HG02870 (cell line): ENCODE measurements at regions not wholly inside any gene's neighbourhood (a gene's known extent, or its start where the extent isn't known, plus 50 kb on each side); places are given as distances from the start of the nearest gene placed in this dataset.
"Not testable (repeated sequence)": the region's sequence is repeated elsewhere in the genome, so short reads cannot be mapped to it uniquely, and the experiment has no call there.

Experiments used
- ATAC-seq: cut with Tn5 transposase; IDR thresholded peaks from one replicate; pipeline ENCODE4 v1.9.1; 2021; ENCODE audit warnings: mild to moderate bottlenecking, moderate library complexity; ENCODE audit not compliant: unreplicated experiment

DNA sequence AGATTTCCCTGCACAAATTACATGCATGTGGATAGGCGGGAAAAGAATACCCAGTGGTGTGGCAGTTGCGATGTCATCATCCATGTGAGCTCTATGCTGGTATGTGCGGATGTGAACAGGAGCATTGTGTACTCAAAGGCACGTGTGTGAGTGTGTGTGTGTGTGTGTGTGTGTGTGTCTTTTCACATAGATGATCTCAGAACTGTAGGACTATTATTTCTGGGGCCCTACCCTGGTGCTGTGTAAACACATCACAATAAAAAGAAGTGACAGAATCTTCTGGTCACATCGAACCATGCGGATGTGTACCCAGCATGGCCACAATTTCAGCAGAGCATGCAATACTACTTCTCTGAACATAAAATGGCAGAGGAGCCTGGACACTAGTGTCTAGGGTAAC lies 624.8 kb downstream of the MID1IP1 start:
- no peak for ATAC-seq

DNA sequence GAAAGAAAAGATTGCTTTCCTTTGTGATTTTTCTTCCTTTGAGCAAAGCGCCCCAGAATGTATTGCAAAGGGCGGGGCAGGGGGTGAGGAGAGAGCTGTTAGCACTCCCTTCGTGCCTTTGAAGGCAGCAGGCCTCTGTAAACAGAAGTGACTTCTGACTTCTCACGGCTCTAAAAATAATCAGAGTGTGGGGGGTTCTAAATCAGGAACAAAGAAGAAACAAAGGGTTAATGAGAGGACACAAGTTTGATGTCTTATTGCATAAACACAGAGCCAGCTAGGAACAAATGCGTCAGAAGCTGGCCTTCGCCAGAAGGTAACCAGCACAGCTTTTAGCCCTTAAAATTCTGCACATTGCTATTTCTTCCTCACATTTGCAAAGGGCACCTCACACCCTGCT lies 626.2 kb downstream of the MID1IP1 start:
- no peak for ATAC-seq

DNA sequence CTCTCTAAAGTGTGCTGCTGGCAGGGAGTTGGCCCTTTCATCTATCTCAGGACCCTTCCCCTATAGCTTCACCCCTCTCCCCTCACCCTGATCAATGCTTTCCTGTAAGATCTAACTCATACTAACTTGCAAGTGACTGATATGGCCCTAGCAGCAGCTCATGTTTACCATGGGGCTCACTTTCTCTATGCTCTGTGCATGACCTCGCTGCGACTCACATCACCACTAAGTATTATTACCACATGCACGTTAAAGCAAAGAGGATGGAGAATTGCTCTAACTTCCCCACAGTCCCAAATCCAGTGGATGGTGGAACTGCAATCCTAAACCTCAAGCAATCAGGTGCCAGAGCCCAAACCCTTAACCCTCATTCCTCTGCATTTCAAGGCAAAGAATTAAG lies 626.6 kb downstream of the MID1IP1 start:
- no peak for ATAC-seq

GRCh38 chrX:39430551-39430950 lies 629.3 kb downstream of the MID1IP1 start:
- ATAC-seq: no peak

DNA sequence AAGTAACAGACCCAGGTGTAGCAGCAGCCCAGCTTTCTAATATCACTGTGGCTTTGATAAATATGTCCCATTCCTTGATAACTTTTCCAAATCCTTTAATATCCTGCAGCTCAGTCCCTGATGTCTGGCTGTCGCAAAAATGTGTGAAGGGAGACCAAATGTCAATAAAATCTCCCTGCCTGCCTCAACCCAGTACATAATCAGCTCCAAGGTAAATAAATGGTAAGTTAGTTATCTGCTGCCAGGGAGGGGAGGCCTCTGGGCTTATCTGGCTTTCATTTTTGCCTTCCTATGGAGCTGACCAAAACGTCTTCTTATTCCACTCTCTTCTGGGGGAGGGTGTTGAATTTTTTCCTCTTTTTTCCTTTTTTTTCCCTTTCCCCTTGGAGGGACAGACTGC lies 630.6 kb downstream of the MID1IP1 start:
- no peak for ATAC-seq

DNA sequence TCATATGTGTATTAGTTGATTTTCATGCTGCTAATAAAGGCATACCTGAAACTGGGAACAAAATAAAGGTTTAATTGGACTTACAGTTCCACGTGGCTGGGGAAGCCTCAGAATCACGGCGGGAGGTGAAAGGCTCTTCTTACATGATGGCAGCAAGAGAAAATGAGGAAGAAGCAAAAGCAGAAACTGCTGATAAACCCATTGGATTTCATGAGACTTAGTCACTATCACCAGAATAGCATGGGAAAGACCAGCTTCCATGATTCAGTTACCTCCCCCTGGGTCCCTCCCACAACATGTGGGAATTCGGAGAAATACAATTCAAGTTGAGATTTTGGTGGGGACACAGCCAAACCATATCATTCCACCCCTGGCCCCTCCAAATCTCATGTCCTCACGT lies 633.4 kb downstream of the MID1IP1 start:
- ATAC-seq: not testable (repeated sequence)

GRCh38 chrX:39436538-39436937 lies 635.3 kb downstream of the MID1IP1 start:
- not testable (repeated sequence) for ATAC-seq

- ATAC-seq: no peak
These were observed 636.6 kb downstream of the MID1IP1 start for GRCh38 chrX:39437670-39438441.

- ATAC-seq: no peak
These were observed 637.6 kb downstream of the MID1IP1 start for GRCh38 chrX:39438603-39439602.

DNA sequence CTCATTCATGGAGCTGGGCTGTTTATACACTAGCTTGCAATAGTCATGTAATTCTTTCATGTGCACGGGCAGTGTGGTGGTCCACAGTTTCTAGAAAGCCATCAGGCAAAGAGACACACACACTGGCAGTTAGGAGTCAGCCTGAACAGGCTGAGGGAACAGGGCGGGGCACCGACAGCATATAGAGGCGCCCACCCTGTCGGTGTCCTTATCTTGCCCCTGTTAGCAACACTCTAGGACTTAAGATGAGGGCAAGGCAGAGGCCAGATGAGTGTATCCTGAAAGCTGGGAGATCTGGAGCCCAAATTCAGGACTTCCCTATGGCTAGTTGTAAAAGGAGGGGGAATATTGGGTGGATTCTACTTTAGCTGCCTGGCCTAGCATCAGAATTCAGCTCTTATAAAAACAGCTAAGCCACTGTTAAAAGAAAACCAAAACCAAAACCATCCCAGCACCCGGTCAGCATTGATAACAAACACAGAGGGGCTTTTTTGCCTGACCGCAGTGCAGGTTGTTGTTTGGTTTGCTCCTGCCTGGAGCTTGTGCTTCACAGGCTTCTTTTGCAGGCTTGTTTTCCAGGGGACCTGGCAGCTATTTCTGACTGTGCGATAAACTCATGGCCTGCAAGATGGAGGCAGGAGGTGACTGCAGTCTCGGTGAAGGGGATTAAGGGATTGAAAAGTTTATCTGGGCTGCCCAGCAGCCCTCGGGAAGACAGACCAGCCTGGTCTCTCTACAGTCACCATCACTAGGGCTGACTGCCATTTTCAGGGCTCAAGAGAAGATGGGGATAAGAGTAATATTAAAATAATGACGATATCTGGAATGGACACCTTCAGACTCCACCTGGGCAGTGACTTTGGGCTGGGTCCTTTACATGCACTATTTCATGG lies 638.9 kb downstream of the MID1IP1 start:
- peak; percentile 59 for ATAC-seq

DNA sequence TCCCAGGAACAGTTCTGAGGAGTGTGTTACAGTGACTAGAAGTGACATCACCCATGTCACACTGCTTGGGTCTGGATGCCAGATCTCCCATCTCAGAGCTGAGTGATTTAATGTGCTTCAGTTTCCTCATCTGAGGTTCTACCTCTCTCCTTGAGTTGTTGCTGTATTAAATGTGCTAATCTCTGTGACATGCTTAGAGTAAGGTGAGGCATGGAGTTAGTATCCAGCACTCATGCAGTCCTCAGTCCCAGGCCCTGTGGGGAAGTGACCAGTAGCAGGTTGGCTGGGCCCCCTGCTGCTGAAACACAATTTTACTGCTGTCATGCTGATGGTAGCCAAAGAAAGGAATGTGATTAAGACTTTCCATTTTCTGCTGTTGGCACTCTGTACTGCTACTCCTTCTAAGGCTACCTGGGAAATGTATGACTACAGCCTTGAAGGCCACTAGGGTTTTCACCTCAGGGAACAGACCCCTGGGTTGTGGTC lies 639.6 kb downstream of the MID1IP1 start:
- ATAC-seq: no peak

- peak; percentile 41 for ATAC-seq
These were observed 641.1 kb downstream of the MID1IP1 start for GRCh38 chrX:39442332-39442731.

GRCh38 chrX:39443240-39443639 lies 642.0 kb downstream of the MID1IP1 start:
- ATAC-seq: no peak

GRCh38 chrX:39445336-39445735 lies 644.1 kb downstream of the MID1IP1 start:
- ATAC-seq: no peak

GRCh38 chrX:39449352-39449751 lies 648.1 kb downstream of the MID1IP1 start:
- no peak for ATAC-seq

DNA sequence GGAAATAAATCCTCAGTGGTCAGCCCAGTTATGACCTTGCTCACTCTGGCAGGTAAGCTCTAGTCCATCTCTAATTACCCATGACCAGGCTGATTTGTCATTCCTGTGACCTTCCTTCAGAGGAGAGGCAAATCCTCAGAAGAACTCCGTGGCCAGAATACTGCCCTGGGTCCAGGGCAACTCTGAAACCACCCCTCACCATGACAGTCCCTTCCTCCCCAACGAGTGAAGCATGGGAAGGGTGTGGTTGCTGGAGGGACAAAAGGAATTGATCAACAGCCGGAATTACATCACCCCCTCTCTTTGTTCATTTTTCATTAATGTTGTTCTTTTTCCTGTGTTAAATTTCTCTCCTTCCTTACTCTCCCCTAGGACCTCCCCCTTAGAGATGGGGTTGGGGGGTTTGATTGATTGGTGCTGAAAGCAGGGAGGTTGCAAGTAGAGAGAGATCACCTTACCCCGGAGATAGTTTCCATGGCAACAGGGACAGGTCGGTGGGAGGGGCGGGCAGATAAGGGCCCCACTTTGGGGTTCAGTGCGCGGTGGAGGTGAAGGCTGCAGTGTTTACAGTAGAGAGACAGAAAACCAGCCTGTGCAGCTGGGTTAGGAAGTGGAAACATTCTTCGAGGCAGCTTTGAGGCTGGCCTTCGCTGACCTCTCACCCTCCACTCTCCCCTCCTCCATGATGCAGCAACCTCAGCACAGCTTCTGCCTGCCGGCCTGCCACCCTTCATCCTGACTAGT lies 647.4 kb downstream of the BCOR start:
- ATAC-seq: no peak

DNA sequence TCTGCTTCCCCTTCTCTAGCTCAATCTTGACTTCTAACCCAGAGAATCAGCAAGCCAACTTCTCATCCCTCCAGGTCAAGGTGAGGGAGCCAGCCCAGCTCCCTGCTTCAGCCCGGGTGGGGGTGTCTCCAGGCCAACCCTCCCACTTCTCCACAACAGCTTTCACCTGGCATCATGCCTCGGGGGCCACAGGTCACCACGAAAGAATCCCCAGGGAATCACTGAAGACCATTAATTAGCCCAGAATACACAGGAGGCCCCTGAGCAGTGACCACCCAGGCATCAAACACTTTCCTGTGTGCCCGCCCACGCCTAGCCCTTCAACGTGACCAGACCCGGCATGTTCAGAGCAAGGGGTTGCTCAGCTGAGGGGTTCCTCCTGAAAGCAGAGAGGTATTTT lies 646.7 kb downstream of the BCOR start:
- no peak for ATAC-seq

- no peak for ATAC-seq
These were observed 645.4 kb downstream of the BCOR start for GRCh38 chrX:39452401-39452800.

DNA sequence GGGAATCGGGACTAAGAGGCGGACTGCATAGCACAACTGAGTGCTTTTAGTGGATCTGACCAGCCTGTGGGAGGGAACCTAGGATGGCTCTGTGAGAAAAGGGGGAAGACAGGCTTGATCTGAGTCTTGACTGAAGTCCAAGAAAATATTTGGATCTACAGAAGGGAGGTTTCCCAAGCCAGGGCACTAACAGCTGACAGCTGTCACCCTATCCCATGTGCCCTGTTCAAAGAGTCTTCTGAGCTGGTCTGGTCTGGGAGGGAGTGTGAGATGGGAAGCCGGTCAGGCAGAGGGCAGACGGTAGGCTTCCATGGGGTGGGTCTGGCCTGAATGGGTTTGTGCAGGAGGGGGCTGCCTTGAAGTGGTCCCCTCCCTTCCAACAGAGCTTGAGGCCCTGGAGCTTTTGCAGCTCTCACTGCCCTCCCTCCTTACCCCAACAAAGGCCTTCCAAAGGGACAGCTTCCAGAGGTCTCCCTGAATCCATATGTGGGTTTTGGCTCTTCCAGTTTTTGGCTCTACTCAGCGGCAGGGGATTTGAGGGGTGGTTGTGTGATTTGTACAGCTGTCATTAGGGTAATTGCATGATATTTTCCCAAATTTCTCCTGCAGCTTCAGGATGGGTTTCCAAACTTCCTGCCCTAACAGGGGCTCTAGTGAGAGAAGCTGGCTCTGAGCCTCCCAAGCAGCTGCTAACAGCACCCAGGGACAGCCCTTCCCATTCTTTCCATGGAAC lies 643.7 kb downstream of the BCOR start:
- no peak for ATAC-seq
